IMR-90 (cell line): ENCODE measurements at regions not wholly inside any gene's neighbourhood (a gene's known extent, or its start where the extent isn't known, plus 50 kb on each side); places are given as distances from the start of the nearest gene placed in this dataset.

Source experiments
- ATAC-seq: fragments of 200-7000 bp; cut with Tn5 transposase; 2 replicates; pipeline ENCODE4 v1.9.1; 2020; ENCODE audit warnings: low read depth, mild to moderate bottlenecking, moderate library complexity
- BruUV-seq: library from RNA; stranded (reverse); fragments of 400-500 nt; replicated peaks from 2 replicates; lab custom pipeline; 2021; lab: Mats Ljungman, UMichigan
- CTCF ChIA-PET: fragments of 300-600 bp; formaldehyde crosslinking; extraction: SDS; loops from one replicate; lab custom pipeline; 2021; ENCODE audit warnings: antibody characterized with exemption; lab: Yijun Ruan, JAX
- POLR2A ChIA-PET: fragments of 300-600 bp; sonication (Branson Sonifier 250); formaldehyde crosslinking; loops from one replicate; lab custom pipeline; 2022; ENCODE audit warnings: antibody characterized with exemption; ENCODE audit not compliant: unreplicated experiment; lab: Charles Lee
- DNase-seq: peaks from one replicate; pipeline ENCODE4 v3.0.0; 2013
- H2AFZ ChIP-seq: replicated peaks from 2 replicates; pipeline ENCODE3; 2013; ENCODE audit warnings: low read length, mild to moderate bottlenecking; ENCODE audit not compliant: poor library complexity
- H2AK5ac ChIP-seq: 2 replicates; pipeline ENCODE4 v1.6.1; 2013; ENCODE audit warnings: low read depth, low read length, inconsistent platforms
- H2AK9ac ChIP-seq: replicated peaks from 2 replicates; pipeline ENCODE3; 2013; ENCODE audit warnings: mild to moderate bottlenecking, low read depth, low read length, moderate library complexity; ENCODE audit not compliant: poor library complexity
- H2BK120ac ChIP-seq: 2 replicates; pipeline ENCODE4 v1.6.1; 2013; ENCODE audit warnings: low read depth, low read length, inconsistent platforms
- H2BK15ac ChIP-seq: 3 replicates; pipeline ENCODE4 v1.6.1; 2013; ENCODE audit warnings: low read depth, low read length, inconsistent platforms
- H2BK20ac ChIP-seq: 2 replicates; pipeline ENCODE4 v1.6.1; 2013; ENCODE audit warnings: low read depth, mild to moderate bottlenecking, inconsistent platforms, low read length, moderate library complexity
- H2BK5ac ChIP-seq: 2 replicates; pipeline ENCODE4 v1.6.1; 2013; ENCODE audit warnings: mild to moderate bottlenecking, low read depth, low read length, inconsistent platforms; ENCODE audit not compliant: poor library complexity, severe bottlenecking
- H3K14ac ChIP-seq: replicated peaks from 2 replicates; pipeline ENCODE4 v1.6.1; 2013; ENCODE audit warnings: low read depth, low read length, inconsistent platforms
- H3K18ac ChIP-seq: 2 replicates; pipeline ENCODE4 v1.6.1; 2013; ENCODE audit warnings: low read depth, low read length, control low read depth
- H3K23ac ChIP-seq: 2 replicates; pipeline ENCODE4 v1.6.1; 2013; ENCODE audit warnings: low read depth, low read length, inconsistent platforms
- H3K27ac ChIP-seq: 2 replicates; pipeline ENCODE4 v1.5.1; 2013; ENCODE audit warnings: mild to moderate bottlenecking, control low read depth, low read length; ENCODE audit not compliant: insufficient read depth
- H3K27me3 ChIP-seq: 2 replicates; pipeline ENCODE4 v1.6.1; 2013; ENCODE audit warnings: low read length; ENCODE audit not compliant: control insufficient read depth, insufficient read depth
- H3K36me3 ChIP-seq: 2 replicates; pipeline ENCODE4 v1.6.1; 2013; ENCODE audit warnings: low read length, mixed read lengths; ENCODE audit not compliant: control insufficient read depth, insufficient read depth
- H3K4ac ChIP-seq: 2 replicates; pipeline ENCODE4 v1.6.1; 2013; ENCODE audit warnings: low read depth, low read length, inconsistent platforms
- H3K4me1 ChIP-seq: 2 replicates; pipeline ENCODE4 v1.6.1; 2013; ENCODE audit warnings: low read length, mixed read lengths; ENCODE audit not compliant: control insufficient read depth, insufficient read depth
- H3K4me2 ChIP-seq: 2 replicates; pipeline ENCODE4 v1.6.1; 2013; ENCODE audit warnings: low read depth, mild to moderate bottlenecking, control low read depth, low read length, moderate library complexity
- H3K4me3 ChIP-seq: 2 replicates; pipeline ENCODE4 v1.5.1; 2013; ENCODE audit warnings: low read depth, mild to moderate bottlenecking, control low read depth, low read length, moderate library complexity; ENCODE audit not compliant: insufficient read depth
- H3K56ac ChIP-seq: 2 replicates; pipeline ENCODE4 v1.6.1; 2013; ENCODE audit warnings: low read length, inconsistent platforms; ENCODE audit not compliant: insufficient read depth; ENCODE audit errors: extremely low read depth
- H3K79me1 ChIP-seq, 2 experiments: 2 replicates each; pipeline ENCODE4 v1.6.1; 2013; ENCODE audit warnings: low read length in 2 of 2, inconsistent platforms in 1 of 2, low read depth in 1 of 2
- H3K9ac ChIP-seq: 2 replicates; pipeline ENCODE4 v1.6.1; 2013; ENCODE audit warnings: low read depth, low read length, control low read depth
- H3K9me1 ChIP-seq: 2 replicates; pipeline ENCODE4 v1.6.1; 2013; ENCODE audit warnings: low read length, inconsistent platforms; ENCODE audit not compliant: insufficient read depth
- H3K9me3 ChIP-seq: 2 replicates; pipeline ENCODE4 v1.6.1; 2013; ENCODE audit warnings: low read length; ENCODE audit not compliant: control insufficient read depth, insufficient read depth
- H4K20me1 ChIP-seq: 2 replicates; pipeline ENCODE4 v1.6.1; 2013; ENCODE audit warnings: low read length, inconsistent platforms; ENCODE audit not compliant: insufficient read depth
- H4K5ac ChIP-seq: 2 replicates; pipeline ENCODE4 v1.6.1; 2013; ENCODE audit warnings: mild to moderate bottlenecking, low read depth, low read length, control low read depth
- H4K8ac ChIP-seq, 2 experiments: 2 replicates each; pipeline ENCODE4 v1.6.1; 2013; ENCODE audit warnings: low read depth in 2 of 2, low read length in 2 of 2, control low read depth in 1 of 2, inconsistent platforms in 1 of 2
- H4K91ac ChIP-seq: 2 replicates; pipeline ENCODE4 v1.6.1; 2013; ENCODE audit warnings: low read depth, low read length, inconsistent platforms; ENCODE audit not compliant: insufficient read depth
- BHLHE40 ChIP-seq: fragments of 150-350 bp; IDR thresholded peaks from 2 replicates; pipeline ENCODE4 v1.6.1; 2016; ENCODE audit warnings: mild to moderate bottlenecking, low read depth, low read length
- CEBPB ChIP-seq: IDR thresholded peaks from 2 replicates; pipeline ENCODE4 v1.6.1; 2012; ENCODE audit warnings: low read depth, low read length, improper control_type of control experiment
- CHD1 ChIP-seq: IDR thresholded peaks from 2 replicates; pipeline ENCODE4 v1.6.1; 2012; ENCODE audit warnings: low read depth, low read length, improper control_type of control experiment
- FOS ChIP-seq: fragments of 150-350 bp; IDR thresholded peaks from 2 replicates; pipeline ENCODE4 v1.6.1; 2016; ENCODE audit warnings: low read depth, low read length
- MAFK ChIP-seq: IDR thresholded peaks from 2 replicates; pipeline ENCODE4 v1.6.1; 2012; ENCODE audit warnings: low read depth, low read length, improper control_type of control experiment
- MXI1 ChIP-seq: IDR thresholded peaks from 2 replicates; pipeline ENCODE4 v1.6.1; 2012; ENCODE audit warnings: low read depth, mild to moderate bottlenecking, low read length, moderate library complexity, borderline replicate concordance
- NFE2L2 ChIP-seq: fragments of 150-350 bp; IDR thresholded peaks from 2 replicates; pipeline ENCODE4 v1.6.1; 2016; ENCODE audit warnings: low read depth, mild to moderate bottlenecking, low read length
- RAD21 ChIP-seq: IDR thresholded peaks from 2 replicates; pipeline ENCODE4 v1.6.1; 2012; ENCODE audit warnings: low read length, improper control_type of control experiment
- SMC3 ChIP-seq: fragments of 150-350 bp; IDR thresholded peaks from 2 replicates; pipeline ENCODE4 v1.6.1; 2016; ENCODE audit warnings: low read depth, mild to moderate bottlenecking, antibody characterized with exemption, low read length, moderate library complexity
- dilution Hi-C: fragments of 300-500 bp; cut with HindIII; formaldehyde crosslinking; loops from one replicate; pipeline ENCODE4 v1.14.3; 2018; ENCODE audit warnings: low sequenced_read_pairs; ENCODE audit not compliant: unreplicated experiment
- in situ Hi-C: fragments of 300-500 bp; cut with MboI; formaldehyde crosslinking; loops from 3 replicates; pipeline ENCODE4 v1.14.3; 2019; ENCODE audit warnings: low sequenced_read_pairs, inconsistent platforms, mixed read lengths
- intact Hi-C: fragments of 100-400 bp; cut with micrococcal nuclease; formaldehyde crosslinking; loops from 2 replicates; pipeline ENCODE4 v1.10.0; 2022
- TF ChIP-seq, protein P1 (sequence below): conservative IDR thresholded peaks from 2 replicates; pipeline ENCODE4 v1.5.1; 2012; ENCODE audit warnings: mild to moderate bottlenecking, low read depth, low read length, improper control_type of control experiment
- TF ChIP-seq, protein P2 (sequence below): fragments of 150-350 bp; IDR thresholded peaks from 2 replicates; pipeline ENCODE4 v1.6.1; 2016; ENCODE audit warnings: low read depth, mild to moderate bottlenecking, low read length, moderate library complexity, borderline replicate concordance

DNA sequence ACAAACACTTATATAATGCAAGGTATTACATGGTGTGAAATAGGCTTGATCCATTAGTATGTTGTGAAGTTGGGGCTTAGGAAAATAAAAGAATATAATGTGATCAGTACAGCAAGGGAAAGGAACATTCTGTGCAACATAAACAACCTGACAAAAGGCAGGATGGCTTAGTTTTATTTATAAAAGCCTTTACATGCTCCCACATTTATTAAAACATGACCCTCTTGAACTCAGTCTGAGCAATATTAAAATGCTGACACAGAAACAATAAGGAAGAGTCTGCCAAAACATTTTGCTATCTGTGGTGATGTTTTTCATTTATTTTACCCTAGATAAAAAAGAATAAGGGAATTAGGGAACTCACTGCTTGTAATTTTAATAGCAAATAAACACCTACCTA, 519.7 kb downstream of the PCDH7 start:
- no peak overlapping the region for H2BK120ac ChIP-seq
- H2BK20ac ChIP-seq: no peak overlapping the region
- no peak overlapping the region for H4K91ac ChIP-seq
- ChIA-PET CTCF (no interaction called here), POLR2A (no interaction called here)
- H4K20me1 ChIP-seq: no peaks in the 10 kb centered on the region
- H4K8ac ChIP-seq: no peak overlapping the region
- no peak overlapping the region for H3K9ac ChIP-seq
- in situ Hi-C loops (no loop called here), intact Hi-C loops (no loop called here), dilution Hi-C loops (no loop called here)
- no peak for ATAC-seq
- H2BK5ac ChIP-seq: no peak overlapping the region
- H3K4ac ChIP-seq: no peak overlapping the region
- H3K4me2 ChIP-seq: no peak overlapping the region
- H3K18ac ChIP-seq: no peak overlapping the region
- H3K56ac ChIP-seq: no peak overlapping the region
- no TSS peak for BruUV-seq
- H2AFZ ChIP-seq: no peak overlapping the region
- H3K9me3 ChIP-seq: peaks cover 6% of the 10 kb centered on the region; the same call in 1 of the 2 replicates
- no peaks in the 10 kb centered on the region for H3K79me1 ChIP-seq
- H3K36me3 ChIP-seq: no peaks in the 10 kb centered on the region
- H3K27me3 ChIP-seq: no peaks in the 10 kb centered on the region
- no peak overlapping the region for H3K27ac ChIP-seq
- no peak overlapping the region for H3K14ac ChIP-seq
- H3K4me3 ChIP-seq: no peak overlapping the region
- no peak for DNase-seq
- no peak overlapping the region for H2BK15ac ChIP-seq
- no peak overlapping the region for H3K23ac ChIP-seq
- H2AK9ac ChIP-seq: no peak overlapping the region
- H2AK5ac ChIP-seq: no peak overlapping the region
- H4K5ac ChIP-seq: no peak overlapping the region
- TF ChIP-seq NFE2L2 (no peak), CHD1 (no peak), RAD21 (no peak), SMC3 (no peak), MXI1 (no peak), BHLHE40 (no peak), FOS (no peak), MAFK (no peak), CEBPB (no peak)
- TF ChIP-seq, protein P1, sequence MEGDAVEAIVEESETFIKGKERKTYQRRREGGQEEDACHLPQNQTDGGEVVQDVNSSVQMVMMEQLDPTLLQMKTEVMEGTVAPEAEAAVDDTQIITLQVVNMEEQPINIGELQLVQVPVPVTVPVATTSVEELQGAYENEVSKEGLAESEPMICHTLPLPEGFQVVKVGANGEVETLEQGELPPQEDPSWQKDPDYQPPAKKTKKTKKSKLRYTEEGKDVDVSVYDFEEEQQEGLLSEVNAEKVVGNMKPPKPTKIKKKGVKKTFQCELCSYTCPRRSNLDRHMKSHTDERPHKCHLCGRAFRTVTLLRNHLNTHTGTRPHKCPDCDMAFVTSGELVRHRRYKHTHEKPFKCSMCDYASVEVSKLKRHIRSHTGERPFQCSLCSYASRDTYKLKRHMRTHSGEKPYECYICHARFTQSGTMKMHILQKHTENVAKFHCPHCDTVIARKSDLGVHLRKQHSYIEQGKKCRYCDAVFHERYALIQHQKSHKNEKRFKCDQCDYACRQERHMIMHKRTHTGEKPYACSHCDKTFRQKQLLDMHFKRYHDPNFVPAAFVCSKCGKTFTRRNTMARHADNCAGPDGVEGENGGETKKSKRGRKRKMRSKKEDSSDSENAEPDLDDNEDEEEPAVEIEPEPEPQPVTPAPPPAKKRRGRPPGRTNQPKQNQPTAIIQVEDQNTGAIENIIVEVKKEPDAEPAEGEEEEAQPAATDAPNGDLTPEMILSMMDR: no peak
- TF ChIP-seq, protein P2, sequence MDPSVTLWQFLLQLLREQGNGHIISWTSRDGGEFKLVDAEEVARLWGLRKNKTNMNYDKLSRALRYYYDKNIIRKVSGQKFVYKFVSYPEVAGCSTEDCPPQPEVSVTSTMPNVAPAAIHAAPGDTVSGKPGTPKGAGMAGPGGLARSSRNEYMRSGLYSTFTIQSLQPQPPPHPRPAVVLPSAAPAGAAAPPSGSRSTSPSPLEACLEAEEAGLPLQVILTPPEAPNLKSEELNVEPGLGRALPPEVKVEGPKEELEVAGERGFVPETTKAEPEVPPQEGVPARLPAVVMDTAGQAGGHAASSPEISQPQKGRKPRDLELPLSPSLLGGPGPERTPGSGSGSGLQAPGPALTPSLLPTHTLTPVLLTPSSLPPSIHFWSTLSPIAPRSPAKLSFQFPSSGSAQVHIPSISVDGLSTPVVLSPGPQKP: no peak
- H3K9me1 ChIP-seq: no peaks in the 10 kb centered on the region
- H3K4me1 ChIP-seq: no peaks in the 10 kb centered on the region
